ENCODE measurements at regions not wholly inside any gene's neighbourhood (a gene's known extent, or its start where the extent isn't known, plus 50 kb on each side); places are given as distances from the start of the nearest gene placed in this dataset.

DNA sequence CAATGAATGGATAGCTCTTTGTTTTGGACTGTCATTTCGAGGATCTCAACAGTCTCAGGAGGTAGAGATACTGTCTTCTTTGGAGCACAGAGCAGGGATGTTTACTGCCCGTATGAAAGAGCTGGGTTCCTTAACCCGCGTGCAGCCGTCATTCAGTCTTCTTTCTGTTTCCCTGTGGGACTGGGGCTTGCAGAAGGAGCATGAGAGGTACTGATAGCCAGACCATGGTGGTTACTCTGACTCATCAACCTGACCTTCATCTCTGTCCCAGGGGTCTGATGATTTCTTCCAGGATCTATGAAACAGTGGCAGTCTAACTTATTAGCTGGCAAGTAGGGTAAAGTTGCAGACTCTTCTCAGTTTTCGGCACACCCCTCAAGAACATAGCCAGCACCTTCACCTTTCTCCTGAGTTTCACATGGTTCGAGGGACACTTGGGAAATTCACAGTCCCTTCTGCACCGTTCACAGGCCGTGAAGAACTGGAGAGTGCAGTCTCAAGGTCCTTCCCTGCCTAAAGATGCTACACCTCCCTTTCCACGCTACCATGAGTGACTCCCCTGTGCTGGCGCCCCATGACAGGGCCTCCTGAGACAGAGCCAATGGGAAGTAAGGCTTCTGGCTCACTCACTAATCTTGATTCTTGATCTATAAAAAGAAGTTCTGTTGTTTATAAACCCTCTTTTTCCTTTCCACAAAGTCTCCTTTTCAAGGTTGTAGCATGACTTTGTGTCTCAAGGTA lies 226.2 kb downstream of the MC4R start:
- H3K27me3 Mint-ChIP-seq: no peaks in the 10 kb centered on the region
- no peak overlapping the region for H3K4me3 Mint-ChIP-seq (ENCODE audit: low read depth)
- H3K36me3 Mint-ChIP-seq (ENCODE audit: insufficient read depth): no peaks in the 10 kb centered on the region
- no peak overlapping the region for H3K27ac Mint-ChIP-seq
- TF ChIP-seq, protein P1, sequence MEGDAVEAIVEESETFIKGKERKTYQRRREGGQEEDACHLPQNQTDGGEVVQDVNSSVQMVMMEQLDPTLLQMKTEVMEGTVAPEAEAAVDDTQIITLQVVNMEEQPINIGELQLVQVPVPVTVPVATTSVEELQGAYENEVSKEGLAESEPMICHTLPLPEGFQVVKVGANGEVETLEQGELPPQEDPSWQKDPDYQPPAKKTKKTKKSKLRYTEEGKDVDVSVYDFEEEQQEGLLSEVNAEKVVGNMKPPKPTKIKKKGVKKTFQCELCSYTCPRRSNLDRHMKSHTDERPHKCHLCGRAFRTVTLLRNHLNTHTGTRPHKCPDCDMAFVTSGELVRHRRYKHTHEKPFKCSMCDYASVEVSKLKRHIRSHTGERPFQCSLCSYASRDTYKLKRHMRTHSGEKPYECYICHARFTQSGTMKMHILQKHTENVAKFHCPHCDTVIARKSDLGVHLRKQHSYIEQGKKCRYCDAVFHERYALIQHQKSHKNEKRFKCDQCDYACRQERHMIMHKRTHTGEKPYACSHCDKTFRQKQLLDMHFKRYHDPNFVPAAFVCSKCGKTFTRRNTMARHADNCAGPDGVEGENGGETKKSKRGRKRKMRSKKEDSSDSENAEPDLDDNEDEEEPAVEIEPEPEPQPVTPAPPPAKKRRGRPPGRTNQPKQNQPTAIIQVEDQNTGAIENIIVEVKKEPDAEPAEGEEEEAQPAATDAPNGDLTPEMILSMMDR (IDR thresholded peaks at IDR 0.05; ENCODE audit: unreplicated experiment): no peak
- no peaks in the 10 kb centered on the region for H3K9me3 Mint-ChIP-seq (ENCODE audit: low read depth)
- H3K4me1 Mint-ChIP-seq (ENCODE audit: low read depth): no peaks in the 10 kb centered on the region
- no peak for DNase-seq (ENCODE audit: low spot score, unreplicated experiment)

DNA sequence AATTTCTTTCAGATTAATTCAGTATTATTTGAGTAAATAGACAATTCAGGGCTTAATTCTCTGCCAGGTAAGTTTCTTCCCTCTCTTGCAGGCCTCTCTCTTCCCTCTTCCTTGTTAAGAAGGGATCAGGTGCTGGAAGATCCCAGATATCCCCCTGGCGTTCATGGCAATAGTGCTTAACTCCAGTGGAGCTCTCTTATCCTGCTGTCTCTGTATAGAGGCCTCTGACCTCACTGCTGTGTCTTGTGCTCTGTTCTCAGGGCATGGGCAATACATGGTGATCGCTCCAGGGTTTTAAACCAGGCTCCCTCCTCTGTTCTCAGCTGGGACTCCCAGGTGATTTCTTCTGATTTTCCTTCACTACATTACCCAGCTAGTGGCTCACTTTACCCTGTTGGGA lies 226.8 kb downstream of the MC4R start:
- TF ChIP-seq, protein P1 (IDR thresholded peaks at IDR 0.05; ENCODE audit: unreplicated experiment): no peak
- DNase-seq (ENCODE audit: low spot score, unreplicated experiment): no peak
- Mint-ChIP-seq H3K36me3 (ENCODE audit: insufficient read depth) (no peaks in the 10 kb centered on the region), H3K4me3 (ENCODE audit: low read depth) (no peak overlapping the region), H3K27me3 (no peaks in the 10 kb centered on the region), H3K9me3 (ENCODE audit: low read depth) (no peaks in the 10 kb centered on the region), H3K27ac (no peak overlapping the region), H3K4me1 (ENCODE audit: low read depth) (no peaks in the 10 kb centered on the region)

DNA sequence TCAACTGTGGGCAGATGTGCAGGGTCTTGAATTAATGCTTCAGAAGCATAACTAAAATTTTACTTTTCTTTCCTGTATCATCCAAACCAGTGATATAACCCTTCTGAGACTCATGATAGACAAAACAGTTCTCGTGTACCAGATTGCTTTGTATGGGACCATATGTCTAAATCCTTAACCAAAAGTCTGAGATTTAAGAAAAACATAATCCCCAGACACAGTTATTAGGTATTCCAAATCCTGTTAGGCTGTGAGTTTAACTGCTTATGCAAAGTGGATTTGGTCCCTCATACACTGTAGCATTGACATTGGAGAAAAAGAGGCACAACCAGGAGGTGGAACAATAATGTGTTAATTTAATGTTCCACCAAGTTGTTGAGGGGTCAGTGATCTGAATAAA lies 235.0 kb downstream of the PMAIP1 start:
- DNase-seq (ENCODE audit: low spot score, unreplicated experiment): no peak
- no peak overlapping the region for H3K4me3 Mint-ChIP-seq (ENCODE audit: low read depth)
- no peaks in the 10 kb centered on the region for H3K4me1 Mint-ChIP-seq (ENCODE audit: low read depth)
- H3K9me3 Mint-ChIP-seq (ENCODE audit: low read depth): peaks cover 4% of the 10 kb centered on the region
- TF ChIP-seq, protein P1 (IDR thresholded peaks at IDR 0.05; ENCODE audit: unreplicated experiment): no peak
- no peak overlapping the region for H3K27ac Mint-ChIP-seq
- H3K36me3 Mint-ChIP-seq (ENCODE audit: insufficient read depth): no peaks in the 10 kb centered on the region
- no peaks in the 10 kb centered on the region for H3K27me3 Mint-ChIP-seq

DNA sequence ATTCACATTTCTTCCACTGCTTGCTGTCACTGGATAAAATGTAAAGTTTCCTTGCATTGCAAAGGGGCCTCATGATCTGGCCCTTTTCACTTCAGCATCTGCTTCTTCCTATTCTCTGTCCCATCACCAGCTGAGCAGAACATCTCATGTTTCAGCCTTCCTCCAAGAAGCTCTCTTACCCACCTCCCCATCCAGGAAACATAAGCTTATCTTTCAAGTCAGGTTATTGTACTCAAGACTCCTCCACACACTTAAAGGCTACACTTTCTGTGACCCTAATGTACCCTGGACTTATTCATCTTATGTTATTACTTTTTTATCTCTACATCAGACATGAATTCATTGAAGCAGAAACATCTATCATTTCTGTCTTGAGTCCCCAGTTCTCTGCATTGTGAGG lies 230.5 kb downstream of the PMAIP1 start:
- Mint-ChIP-seq H3K9me3 (ENCODE audit: low read depth) (no peaks in the 10 kb centered on the region), H3K27ac (no peak overlapping the region), H3K36me3 (ENCODE audit: insufficient read depth) (no peaks in the 10 kb centered on the region), H3K27me3 (no peaks in the 10 kb centered on the region), H3K4me1 (ENCODE audit: low read depth) (no peaks in the 10 kb centered on the region), H3K4me3 (ENCODE audit: low read depth) (no peak overlapping the region)
- DNase-seq (ENCODE audit: low spot score, unreplicated experiment): no peak
- TF ChIP-seq, protein P1 (IDR thresholded peaks at IDR 0.05; ENCODE audit: unreplicated experiment): no peak

DNA sequence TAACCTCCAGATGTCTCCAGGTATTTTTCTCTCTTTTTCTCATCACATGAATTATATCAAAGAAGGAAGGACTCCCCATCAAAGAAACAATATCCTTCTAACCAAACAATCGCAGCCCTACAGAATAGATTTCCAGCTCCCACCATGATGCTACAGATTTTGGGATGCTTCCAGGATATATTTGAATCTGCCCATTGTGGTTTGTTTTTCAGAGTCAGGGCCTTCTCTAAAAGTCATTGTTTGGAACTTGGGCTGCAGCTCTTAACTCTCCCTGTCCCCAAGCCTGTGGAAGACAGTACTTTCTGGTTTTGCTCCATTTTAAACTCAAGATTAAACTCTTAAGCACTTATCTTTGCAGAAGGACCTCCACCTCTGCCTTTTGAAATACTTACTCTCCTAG lies 223.2 kb downstream of the PMAIP1 start:
- Mint-ChIP-seq H3K27ac (no peak overlapping the region), H3K4me3 (ENCODE audit: low read depth) (no peak overlapping the region), H3K4me1 (ENCODE audit: low read depth) (peaks cover 14% of the 10 kb centered on the region), H3K9me3 (ENCODE audit: low read depth) (peaks cover 4% of the 10 kb centered on the region), H3K27me3 (no peaks in the 10 kb centered on the region), H3K36me3 (ENCODE audit: insufficient read depth) (no peaks in the 10 kb centered on the region)
- DNase-seq (ENCODE audit: low spot score, unreplicated experiment): no peak
- TF ChIP-seq, protein P1 (IDR thresholded peaks at IDR 0.05; ENCODE audit: unreplicated experiment): no peak

Data from progenitor cell of endocrine pancreas (in vitro differentiated cells).